ENCODE measurements at regions not wholly inside any gene's neighbourhood (a gene's known extent, or its start where the extent isn't known, plus 50 kb on each side); places are given as distances from the start of the nearest gene placed in this dataset.

GRCh38 chrX:20681683-20682082 is 415.0 kb upstream of the RPS6KA3 start:
- no peak for TF ChIP-seq CTCF (conservative IDR thresholded peaks at IDR 0.05 in 1 of 2, IDR thresholded peaks at IDR 0.05 in 1 of 2; ENCODE audit: extremely low read depth in 1 of 2, insufficient read depth in 1 of 2, low read depth in 1 of 2, low read length in 2 of 2)
- no peak for TF ChIP-seq EZH2 (IDR thresholded peaks at IDR 0.05; ENCODE audit: borderline replicate concordance, low read length)

Measured in mammary epithelial cell (primary cell).